ENCODE measurements at regions not wholly inside any gene's neighbourhood (a gene's known extent, or its start where the extent isn't known, plus 50 kb on each side); places are given as distances from the start of the nearest gene placed in this dataset.

DNA sequence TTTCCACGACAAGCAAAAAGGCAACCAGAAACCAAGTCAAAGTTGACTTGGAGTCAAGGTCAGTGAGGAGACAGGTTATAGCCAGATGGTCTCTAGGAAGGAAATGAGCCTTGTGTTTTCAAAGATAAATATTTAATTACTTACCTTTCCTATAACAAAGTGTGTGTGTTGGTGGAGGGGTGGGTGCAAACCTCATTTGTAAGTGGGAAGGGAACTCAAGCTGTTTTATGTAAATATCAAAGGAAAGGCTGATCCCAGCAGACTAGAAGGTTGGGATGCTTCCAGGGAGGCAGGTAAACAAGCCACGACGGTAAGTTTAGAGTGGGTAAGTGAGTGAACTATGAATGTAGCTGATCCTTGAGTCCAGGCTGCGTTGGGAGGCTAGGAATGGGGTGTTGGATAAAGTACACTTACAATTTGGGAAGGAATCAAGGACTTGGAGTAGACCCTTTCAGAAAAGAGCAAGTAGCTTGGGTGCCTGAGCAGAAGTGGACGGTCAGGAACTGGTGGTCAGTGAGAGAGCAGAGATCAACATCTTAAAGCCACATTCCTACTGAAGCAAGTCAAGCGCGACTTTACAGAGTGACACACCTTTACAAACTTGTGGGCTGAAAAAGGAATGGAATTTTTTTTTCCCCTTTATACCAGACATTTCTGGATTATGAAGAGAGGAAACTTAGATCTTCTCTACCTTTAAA is 82.0 kb upstream of the TBL1XR1 start:
- Histone ChIP-seq H3K9me3 (ENCODE audit: control insufficient read depth in 1 of 2, insufficient read depth in 1 of 2, low read length in 2 of 2) (peaks cover 0 to 5% of the 10 kb centered on the region in 2 experiments), H3K27ac (ENCODE audit: low read depth in 1 of 2, low read length in 2 of 2) (no peak overlapping the region), H3K27me3 (ENCODE audit: control insufficient read depth in 1 of 2, insufficient read depth in 2 of 2, low read length in 2 of 2) (no peaks in the 10 kb centered on the region), H3K4me1 (ENCODE audit: insufficient read depth, low read length) (peaks cover 16% of the 10 kb centered on the region), H3K36me3 (ENCODE audit: insufficient read depth, low read length) (no peaks in the 10 kb centered on the region), H3K4me3 (ENCODE audit: low read length) (no peak overlapping the region)
- DNase-seq, result no peak
- CTCF ChIA-PET, result no interaction called here
- intact Hi-C loops (cut with DNase I, micrococcal nuclease), result no loop called here
- POLR2A ChIA-PET, result no interaction called here
- no peaks in the 10 kb centered on the region for H3K36me3 Mint-ChIP-seq (ENCODE audit: low read depth)
- peaks cover 27% of the 10 kb centered on the region for H3K4me1 Mint-ChIP-seq (ENCODE audit: low read depth)
- H3K27me3 Mint-ChIP-seq, result no peaks in the 10 kb centered on the region
- H3K4me3 Mint-ChIP-seq, result no peak overlapping the region
- ATAC-seq (ENCODE audit: poor library complexity), result no peak
- H3K9me3 Mint-ChIP-seq, result no peaks in the 10 kb centered on the region
- TF ChIP-seq, protein P1, sequence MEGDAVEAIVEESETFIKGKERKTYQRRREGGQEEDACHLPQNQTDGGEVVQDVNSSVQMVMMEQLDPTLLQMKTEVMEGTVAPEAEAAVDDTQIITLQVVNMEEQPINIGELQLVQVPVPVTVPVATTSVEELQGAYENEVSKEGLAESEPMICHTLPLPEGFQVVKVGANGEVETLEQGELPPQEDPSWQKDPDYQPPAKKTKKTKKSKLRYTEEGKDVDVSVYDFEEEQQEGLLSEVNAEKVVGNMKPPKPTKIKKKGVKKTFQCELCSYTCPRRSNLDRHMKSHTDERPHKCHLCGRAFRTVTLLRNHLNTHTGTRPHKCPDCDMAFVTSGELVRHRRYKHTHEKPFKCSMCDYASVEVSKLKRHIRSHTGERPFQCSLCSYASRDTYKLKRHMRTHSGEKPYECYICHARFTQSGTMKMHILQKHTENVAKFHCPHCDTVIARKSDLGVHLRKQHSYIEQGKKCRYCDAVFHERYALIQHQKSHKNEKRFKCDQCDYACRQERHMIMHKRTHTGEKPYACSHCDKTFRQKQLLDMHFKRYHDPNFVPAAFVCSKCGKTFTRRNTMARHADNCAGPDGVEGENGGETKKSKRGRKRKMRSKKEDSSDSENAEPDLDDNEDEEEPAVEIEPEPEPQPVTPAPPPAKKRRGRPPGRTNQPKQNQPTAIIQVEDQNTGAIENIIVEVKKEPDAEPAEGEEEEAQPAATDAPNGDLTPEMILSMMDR (IDR thresholded peaks at IDR 0.05), result no peak
- no peak overlapping the region for H3K27ac Mint-ChIP-seq

DNA sequence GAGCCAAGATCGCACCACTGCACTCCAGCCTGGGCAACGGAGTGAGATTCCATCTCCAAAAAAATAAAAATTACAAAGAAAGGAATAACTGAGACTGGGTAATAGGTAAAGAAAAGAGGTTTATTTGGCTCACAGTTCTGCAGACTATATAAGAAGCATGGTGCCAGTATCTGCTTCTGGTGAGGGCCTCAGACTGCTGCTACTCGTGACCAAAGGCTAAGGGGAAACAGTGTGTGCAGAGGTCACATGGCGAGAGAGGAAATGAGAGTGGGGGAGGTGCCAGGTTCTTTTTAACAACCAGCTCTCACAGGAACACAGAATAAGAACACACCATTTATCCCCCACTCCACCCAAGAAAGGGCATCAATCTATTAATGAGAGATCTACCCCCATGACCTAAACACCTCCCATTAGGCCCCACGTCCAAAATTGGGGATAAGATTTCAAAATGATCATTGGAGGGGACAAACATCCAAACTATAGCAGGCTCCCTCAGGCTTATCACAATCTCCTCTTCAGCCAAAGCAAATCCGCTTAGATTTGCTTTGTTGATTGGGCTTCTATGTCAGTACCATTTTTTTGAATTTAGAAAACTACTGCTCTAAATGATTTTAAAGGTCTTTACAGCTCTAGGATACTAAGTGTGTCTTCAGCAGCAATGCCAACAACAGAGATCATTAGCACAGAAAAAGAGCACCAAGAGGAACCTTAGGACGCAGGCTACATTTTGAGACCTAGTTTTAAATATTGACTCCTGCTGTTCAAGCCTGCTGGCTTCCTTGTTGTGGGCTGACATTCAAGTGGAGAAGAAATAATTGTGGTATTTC is 84.2 kb upstream of the TBL1XR1 start:
- peaks cover 21% of the 10 kb centered on the region for H3K4me1 ChIP-seq (ENCODE audit: insufficient read depth, low read length)
- H3K27me3 ChIP-seq (ENCODE audit: control insufficient read depth in 1 of 2, insufficient read depth in 2 of 2, low read length in 2 of 2), result no peaks in the 10 kb centered on the region
- Mint-ChIP-seq H3K4me3 (no peak overlapping the region), H3K27ac (no peak overlapping the region), H3K36me3 (ENCODE audit: low read depth) (no peaks in the 10 kb centered on the region), H3K27me3 (no peaks in the 10 kb centered on the region), H3K9me3 (no peaks in the 10 kb centered on the region), H3K4me1 (ENCODE audit: low read depth) (peaks cover 32% of the 10 kb centered on the region)
- H3K36me3 ChIP-seq (ENCODE audit: insufficient read depth, low read length), result no peaks in the 10 kb centered on the region
- ATAC-seq (ENCODE audit: poor library complexity) (no peak), DNase-seq (peak in 5 of 14 experiments; percentile 7 to 47 (median 21))
- no peak overlapping the region for H3K27ac ChIP-seq (ENCODE audit: low read depth in 1 of 2, low read length in 2 of 2)
- peaks cover 0 to 5% of the 10 kb centered on the region in 2 experiments for H3K9me3 ChIP-seq (ENCODE audit: control insufficient read depth in 1 of 2, insufficient read depth in 1 of 2, low read length in 2 of 2)
- intact Hi-C loops (cut with DNase I, micrococcal nuclease), result loop anchor here (10.0 kb wide), 2 partner anchors 73 to 77 kb away; no protein-coding TSS in a partner anchor
- TF ChIP-seq, protein P1 (IDR thresholded peaks at IDR 0.05), result no peak
- CTCF ChIA-PET, result no interaction called here
- no peak overlapping the region for H3K4me3 ChIP-seq (ENCODE audit: low read length)
- POLR2A ChIA-PET, result no interaction called here

DNA sequence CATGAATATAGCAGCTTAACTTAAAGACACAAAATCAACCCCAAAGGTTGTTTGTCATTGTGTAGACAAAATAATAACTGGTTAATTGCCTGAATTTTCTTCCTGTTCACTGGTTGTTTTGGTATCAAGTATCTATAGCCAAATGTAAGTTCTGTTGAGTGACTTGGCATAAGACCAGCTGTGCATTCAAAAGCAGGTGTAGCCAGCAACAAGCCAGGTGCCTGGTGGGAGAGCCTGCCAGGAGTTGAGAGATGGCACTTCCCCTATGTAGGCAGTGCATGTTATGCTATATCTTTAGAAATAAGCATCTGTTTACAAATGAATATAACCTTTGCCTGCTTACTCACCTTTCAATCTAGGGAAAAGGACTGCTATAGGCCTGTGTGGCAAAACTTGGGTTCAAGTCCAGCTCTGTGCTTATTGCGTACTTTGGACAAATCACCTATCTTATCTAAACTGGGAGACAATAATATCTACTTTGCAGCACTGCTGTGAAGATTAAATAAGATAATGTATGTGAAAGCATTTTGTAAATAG is 84.9 kb upstream of the TBL1XR1 start:
- Histone ChIP-seq H3K4me1 (ENCODE audit: insufficient read depth, low read length) (peaks cover 21% of the 10 kb centered on the region), H3K9me3 (ENCODE audit: control insufficient read depth in 1 of 2, insufficient read depth in 1 of 2, low read length in 2 of 2) (peaks cover 0 to 5% of the 10 kb centered on the region in 2 experiments), H3K27me3 (ENCODE audit: control insufficient read depth in 1 of 2, insufficient read depth in 2 of 2, low read length in 2 of 2) (no peaks in the 10 kb centered on the region), H3K36me3 (ENCODE audit: insufficient read depth, low read length) (no peaks in the 10 kb centered on the region), H3K27ac (ENCODE audit: low read depth in 1 of 2, low read length in 2 of 2) (no peak overlapping the region), H3K4me3 (ENCODE audit: low read length) (no peak overlapping the region)
- no peaks in the 10 kb centered on the region for H3K9me3 Mint-ChIP-seq
- H3K27ac Mint-ChIP-seq, result no peak overlapping the region
- intact Hi-C loops (cut with DNase I, micrococcal nuclease), result loop anchor here (10.0 kb wide), 2 partner anchors 73 to 77 kb away; no protein-coding TSS in a partner anchor
- no peaks in the 10 kb centered on the region for H3K27me3 Mint-ChIP-seq
- DNase-seq, result no peak
- CTCF ChIA-PET, result no interaction called here
- no peak overlapping the region for H3K4me3 Mint-ChIP-seq
- H3K36me3 Mint-ChIP-seq (ENCODE audit: low read depth), result no peaks in the 10 kb centered on the region
- POLR2A ChIA-PET, result no interaction called here
- ATAC-seq (ENCODE audit: poor library complexity), result no peak
- TF ChIP-seq, protein P1 (IDR thresholded peaks at IDR 0.05), result no peak
- H3K4me1 Mint-ChIP-seq (ENCODE audit: low read depth), result peaks cover 32% of the 10 kb centered on the region
